HepG2 (cell line): ENCODE measurements at regions not wholly inside any gene's neighbourhood (a gene's known extent, or its start where the extent isn't known, plus 50 kb on each side); places are given as distances from the start of the nearest gene placed in this dataset.

Experiments
- ATAC-seq: fragments of 200-7000 bp; cut with Tn5 transposase; 3 replicates; pipeline ENCODE4 v1.9.1; 2020; ENCODE audit warnings: mild to moderate bottlenecking, moderate library complexity
- BruUV-seq: library from RNA; stranded (reverse); fragments of 400-500 nt; replicated peaks from 2 replicates; lab custom pipeline; 2021; lab: Mats Ljungman, UMichigan
- CTCF ChIA-PET: fragments of 300-600 bp; formaldehyde crosslinking; extraction: SDS; loops from one replicate; lab custom pipeline; 2021; ENCODE audit warnings: low total read pairs, inconsistent platforms, low intra/inter-chr PET ratio; lab: Yijun Ruan, JAX
- POLR2A ChIA-PET: fragments of 350-600 bp; sonication (Branson Sonifier 250); formaldehyde crosslinking; loops from one replicate; lab custom pipeline; 2020; ENCODE audit warnings: antibody characterized with exemption, inconsistent platforms; lab: Yijun Ruan, JAX
- DNase-seq: peaks from one replicate; pipeline ENCODE4 v3.0.0-alpha.2; 2015; ENCODE audit warnings: low spot score
- FAIRE-seq: peaks from 3 replicates; lab custom pipeline; 2011; peaks lifted over from hg19 to GRCh38; lab: Jason Lieb, UNC
- H2AFZ ChIP-seq: one replicate; pipeline ENCODE4 v1.6.1; 2011; ENCODE audit warnings: low read length, inconsistent platforms
- H3K27ac ChIP-seq: fragments of 300-600 bp; 3 replicates; pipeline ENCODE4 v1.8.0; 2011; ENCODE audit warnings: mixed run types, mild to moderate bottlenecking, mixed read lengths, low read length, inconsistent platforms; ENCODE audit not compliant: insufficient read depth; ENCODE audit errors: extremely low read length
- H3K27me3 ChIP-seq, 2 experiments: fragments of 200-600 bp in 1 of 2; 2 replicates in 1 of 2; 3 replicates in 1 of 2; pipeline versions ENCODE4 v1.6.0 to v1.8.0; 2011; ENCODE audit warnings: low read length in 2 of 2, mild to moderate bottlenecking in 2 of 2, moderate library complexity in 2 of 2, inconsistent platforms in 1 of 2; ENCODE audit not compliant: insufficient read depth in 2 of 2, control insufficient read depth in 1 of 2
- H3K36me3 ChIP-seq, 2 experiments: fragments of 200-600 bp in 1 of 2; replicated peaks in 1 of 2; 2 replicates in 1 of 2; 3 replicates in 1 of 2; pipeline versions ENCODE4 v1.5.1 to v1.8.0; 2011; ENCODE audit warnings: low read length in 2 of 2, inconsistent platforms in 1 of 2; ENCODE audit not compliant: insufficient read depth in 2 of 2, control insufficient read depth in 1 of 2
- H3K4me1 ChIP-seq: 2 replicates; pipeline ENCODE4 v1.5.1; 2012; ENCODE audit warnings: low read length, inconsistent platforms; ENCODE audit not compliant: insufficient read depth
- H3K4me2 ChIP-seq: 2 replicates; pipeline ENCODE4 v1.6.0; 2011; ENCODE audit warnings: low read depth, low read length, inconsistent platforms
- H3K4me3 ChIP-seq, 3 experiments: fragments of 200-600 bp in 1 of 3; sonication (generic), shearing (Covaris generic) in 1 of 3; replicated peaks in 1 of 3; 2 replicates each; pipeline ENCODE4 v1.5.1; 2011 to 2016; ENCODE audit warnings: low read length in 3 of 3, inconsistent platforms in 2 of 3, low read depth in 2 of 3, mild to moderate bottlenecking in 2 of 3, control low read depth in 1 of 3, mixed read lengths in 1 of 3; ENCODE audit not compliant: insufficient read depth in 1 of 3
- H3K79me2 ChIP-seq: one replicate; pipeline ENCODE4 v1.6.1; 2011; ENCODE audit warnings: low read length, inconsistent platforms; ENCODE audit not compliant: insufficient read depth
- H3K9ac ChIP-seq: 2 replicates; pipeline ENCODE4 v1.6.0; 2011; ENCODE audit warnings: mild to moderate bottlenecking, low read depth, low read length, inconsistent platforms; ENCODE audit not compliant: insufficient read depth
- H3K9me3 ChIP-seq: 2 replicates; pipeline ENCODE4 v1.5.1; 2012; ENCODE audit warnings: mild to moderate bottlenecking, low read length
- H4K20me1 ChIP-seq: 2 replicates; pipeline ENCODE4 v1.6.0; 2011; ENCODE audit warnings: inconsistent platforms, mild to moderate bottlenecking, low read length, moderate library complexity; ENCODE audit not compliant: insufficient read depth
- FOXP1 ChIP-seq, 2 experiments: fragments of 450-650 bp in 1 of 2; IDR thresholded peaks; 2 replicates each; pipeline ENCODE4 v1.6.1; 2017 to 2018; ENCODE audit warnings: antibody characterized with exemption in 1 of 2
- MYPOP ChIP-seq: sonication (generic); formaldehyde crosslinking; IDR thresholded peaks from 2 replicates; pipeline ENCODE4 v1.8.1; 2023; ENCODE audit warnings: mild to moderate bottlenecking, moderate library complexity, missing genetic modification reagents
- ZNF326 ChIP-seq: sonication (generic); formaldehyde crosslinking; IDR thresholded peaks from 2 replicates; pipeline ENCODE4 v1.4.0; 2020; ENCODE audit warnings: missing genetic modification reagents, borderline replicate concordance
- in situ Hi-C: cut with HindIII; loops from 2 replicates; pipeline ENCODE4 v1.10.0; 2017; ENCODE audit warnings: low pct_unique_long_range_greater_than_20kb; ENCODE audit not compliant: extremely low pct_ligation_motif_present
- intact Hi-C: fragments of 100-400 bp; cut with micrococcal nuclease; formaldehyde crosslinking; loops from one replicate; pipeline ENCODE4 v1.10.0; 2022; ENCODE audit not compliant: unreplicated experiment
- TF ChIP-seq, protein P1 (sequence below): sonication (generic); formaldehyde crosslinking; IDR thresholded peaks from 2 replicates; pipeline ENCODE4 v1.8.0; 2022; ENCODE audit warnings: mild to moderate bottlenecking, missing genetic modification reagents; ENCODE audit not compliant: insufficient replicate concordance

DNA sequence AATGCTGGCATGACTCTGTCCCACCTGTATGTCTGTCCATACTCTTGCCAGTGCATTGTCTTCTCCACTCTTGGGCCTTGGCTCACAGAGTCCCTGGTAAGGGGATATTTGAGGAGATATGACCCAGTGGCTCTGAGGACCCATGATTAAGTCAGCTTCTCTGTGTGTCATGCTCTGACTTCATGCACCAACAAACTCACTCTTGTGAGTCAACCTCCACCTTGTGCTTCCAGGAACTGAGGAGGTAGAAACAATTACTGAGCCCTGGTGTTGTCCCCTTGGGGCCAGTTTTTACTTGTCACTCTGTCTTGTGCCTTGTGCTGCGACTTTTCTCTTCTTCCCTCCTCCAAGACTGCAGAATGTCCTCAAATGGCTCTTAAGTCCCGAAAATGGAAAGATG is 127.1 kb downstream of the ABHD5 start (continued):
- TF ChIP-seq, protein P1, sequence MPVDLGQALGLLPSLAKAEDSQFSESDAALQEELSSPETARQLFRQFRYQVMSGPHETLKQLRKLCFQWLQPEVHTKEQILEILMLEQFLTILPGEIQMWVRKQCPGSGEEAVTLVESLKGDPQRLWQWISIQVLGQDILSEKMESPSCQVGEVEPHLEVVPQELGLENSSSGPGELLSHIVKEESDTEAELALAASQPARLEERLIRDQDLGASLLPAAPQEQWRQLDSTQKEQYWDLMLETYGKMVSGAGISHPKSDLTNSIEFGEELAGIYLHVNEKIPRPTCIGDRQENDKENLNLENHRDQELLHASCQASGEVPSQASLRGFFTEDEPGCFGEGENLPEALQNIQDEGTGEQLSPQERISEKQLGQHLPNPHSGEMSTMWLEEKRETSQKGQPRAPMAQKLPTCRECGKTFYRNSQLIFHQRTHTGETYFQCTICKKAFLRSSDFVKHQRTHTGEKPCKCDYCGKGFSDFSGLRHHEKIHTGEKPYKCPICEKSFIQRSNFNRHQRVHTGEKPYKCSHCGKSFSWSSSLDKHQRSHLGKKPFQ (CRISPR knock-in tag): no peak

- no TSS peak for BruUV-seq
- Histone ChIP-seq H3K9me3 (no peaks in the 10 kb centered on the region), H3K36me3 (no peaks in the 10 kb centered on the region), H3K9ac (no peak overlapping the region), H2AFZ (no peak overlapping the region), H3K27ac (no peak overlapping the region), H3K4me3 (no peak overlapping the region), H3K27me3 (peaks cover 0 to 4% of the 10 kb centered on the region in 2 experiments; a peak in 1 of 5 replicates), H3K4me1 (no peaks in the 10 kb centered on the region), H3K79me2 (no peaks in the 10 kb centered on the region), H3K4me2 (no peak overlapping the region), H4K20me1 (no peaks in the 10 kb centered on the region)
- no peak for TF ChIP-seq FOXP1 (IDR thresholded peaks at IDR 0.05)
- TF ChIP-seq FOXP1 (CRISPR knock-in tag; IDR thresholded peaks at IDR 0.05): no peak
- no peak for TF ChIP-seq MYPOP (CRISPR knock-in tag)
- TF ChIP-seq ZNF326 (CRISPR knock-in tag): no peak
- intact Hi-C loops: no loop called here
- DNase-seq (no peak), ATAC-seq (no peak), FAIRE-seq (no peak)
- POLR2A ChIA-PET: no interaction called here
- CTCF ChIA-PET: no interaction called here
- in situ Hi-C loops: no loop called here
Measured at GRCh38 chr3:43818229-43818628, 127.5 kb downstream of the ABHD5 start.
